GM12878 (cell line): ENCODE measurements at regions not wholly inside any gene's neighbourhood (a gene's known extent, or its start where the extent isn't known, plus 50 kb on each side); places are given as distances from the start of the nearest gene placed in this dataset.

ENCODE experiments used
- CBX3 ChIP-seq: fragments of 200-600 bp; sonication (generic); IDR thresholded peaks from 2 replicates; pipeline ENCODE4 v1.6.1; 2016; ENCODE audit warnings: low read depth, borderline replicate concordance
- GATAD2B ChIP-seq: fragments of 450-650 bp; conservative IDR thresholded peaks from 2 replicates; pipeline ENCODE4 v1.6.1; 2017; ENCODE audit warnings: low read depth, mild to moderate bottlenecking, moderate library complexity
- MEF2B ChIP-seq: fragments of 450-650 bp; IDR thresholded peaks from 2 replicates; pipeline ENCODE4 v1.6.1; 2018; ENCODE audit warnings: mild to moderate bottlenecking, moderate library complexity; ENCODE audit not compliant: partially characterized antibody, poor library complexity, severe bottlenecking
- MYB ChIP-seq: fragments of 150-350 bp; IDR thresholded peaks from 2 replicates; pipeline ENCODE4 v1.6.1; 2014; ENCODE audit warnings: mild to moderate bottlenecking, low read depth, low read length, borderline replicate concordance
- NKRF ChIP-seq: fragments of 450-650 bp; conservative IDR thresholded peaks from 2 replicates; pipeline ENCODE4 v1.6.1; 2017; ENCODE audit warnings: mild to moderate bottlenecking, moderate library complexity
- PBX3 ChIP-seq: IDR thresholded peaks from 2 replicates; pipeline ENCODE4 v1.6.1; 2011; ENCODE audit warnings: mild to moderate bottlenecking, low read depth, low read length, moderate library complexity; ENCODE audit not compliant: insufficient replicate concordance
- POLR2AphosphoS2 ChIP-seq: IDR thresholded peaks from 2 replicates; pipeline ENCODE4 v1.6.1; 2011; ENCODE audit warnings: low read depth, mild to moderate bottlenecking, low read length, improper control_type of control experiment, moderate library complexity
- RELA ChIP-seq: fragments of 450-650 bp; IDR thresholded peaks from 2 replicates; pipeline ENCODE4 v1.8.0; 2014; ENCODE audit warnings: borderline replicate concordance; ENCODE audit not compliant: partially characterized antibody
- RELB ChIP-seq: fragments of 450-650 bp; IDR thresholded peaks from 2 replicates; pipeline ENCODE4 v1.6.1; 2017; ENCODE audit warnings: low read depth, mild to moderate bottlenecking, moderate library complexity
- REST ChIP-seq: IDR thresholded peaks from 2 replicates; pipeline ENCODE4 v1.6.1; 2012; ENCODE audit warnings: mild to moderate bottlenecking, low read depth, low read length
- SREBF1 ChIP-seq: IDR thresholded peaks from 2 replicates; pipeline ENCODE4 v1.6.1; 2012; ENCODE audit warnings: mild to moderate bottlenecking, low read length
- SREBF2 ChIP-seq: IDR thresholded peaks from 2 replicates; pipeline ENCODE4 v1.6.1; 2012; ENCODE audit warnings: mild to moderate bottlenecking, low read length
- STAT1 ChIP-seq: fragments of 450-650 bp; conservative IDR thresholded peaks from 2 replicates; pipeline ENCODE4 v1.6.1; 2014; ENCODE audit warnings: antibody characterized with exemption, mild to moderate bottlenecking
- TF ChIP-seq, protein P1 (sequence below): fragments of 450-650 bp; IDR thresholded peaks from 2 replicates; pipeline ENCODE4 v1.6.1; 2016; ENCODE audit warnings: mild to moderate bottlenecking
- TF ChIP-seq, protein P2 (sequence below): fragments of 450-650 bp; formaldehyde crosslinking; IDR thresholded peaks from 2 replicates; pipeline ENCODE4 v1.4.0; 2022; ENCODE audit warnings: mild to moderate bottlenecking, moderate library complexity

DNA sequence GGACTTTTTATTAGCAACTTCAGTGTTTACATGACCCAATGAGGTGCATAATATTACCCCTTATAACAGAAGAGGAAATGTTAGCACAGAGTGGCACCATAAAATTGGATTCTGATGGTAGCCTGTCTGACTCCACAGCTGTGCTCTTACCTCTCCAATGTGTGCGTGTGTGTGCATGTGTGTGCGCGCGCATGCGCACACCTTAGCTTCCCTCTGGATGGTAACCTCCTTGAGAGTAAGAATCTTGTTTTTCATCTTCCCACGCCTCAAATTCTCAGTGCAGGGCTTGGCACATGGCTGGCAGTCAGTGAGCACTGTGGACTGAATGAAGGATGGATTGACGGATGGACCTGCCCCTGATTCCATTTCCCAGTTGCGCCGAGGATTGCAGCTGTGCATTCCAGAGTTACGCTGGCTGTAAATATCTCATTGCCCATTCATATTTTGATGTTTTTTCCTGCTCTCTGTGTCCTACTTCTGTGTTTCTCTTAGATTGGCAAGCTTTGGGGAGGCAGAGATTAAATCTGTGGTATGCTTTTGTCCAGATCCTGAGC lies 99.2 kb upstream of the WASF3 start (continued):
- TF ChIP-seq NKRF (no peak), REST (no peak), RELA (no peak), SREBF2 (no peak), SREBF1 (no peak), PBX3 (no peak), GATAD2B (no peak), MYB (no peak), RELB (no peak), POLR2AphosphoS2 (no peak), STAT1 (no peak), MEF2B (no peak), CBX3 (no peak)
- TF ChIP-seq, protein P1, sequence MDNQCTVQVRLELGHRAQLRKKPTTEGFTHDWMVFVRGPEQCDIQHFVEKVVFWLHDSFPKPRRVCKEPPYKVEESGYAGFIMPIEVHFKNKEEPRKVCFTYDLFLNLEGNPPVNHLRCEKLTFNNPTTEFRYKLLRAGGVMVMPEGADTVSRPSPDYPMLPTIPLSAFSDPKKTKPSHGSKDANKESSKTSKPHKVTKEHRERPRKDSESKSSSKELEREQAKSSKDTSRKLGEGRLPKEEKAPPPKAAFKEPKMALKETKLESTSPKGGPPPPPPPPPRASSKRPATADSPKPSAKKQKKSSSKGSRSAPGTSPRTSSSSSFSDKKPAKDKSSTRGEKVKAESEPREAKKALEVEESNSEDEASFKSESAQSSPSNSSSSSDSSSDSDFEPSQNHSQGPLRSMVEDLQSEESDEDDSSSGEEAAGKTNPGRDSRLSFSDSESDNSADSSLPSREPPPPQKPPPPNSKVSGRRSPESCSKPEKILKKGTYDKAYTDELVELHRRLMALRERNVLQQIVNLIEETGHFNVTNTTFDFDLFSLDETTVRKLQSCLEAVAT: no peak
- TF ChIP-seq, protein P2, sequence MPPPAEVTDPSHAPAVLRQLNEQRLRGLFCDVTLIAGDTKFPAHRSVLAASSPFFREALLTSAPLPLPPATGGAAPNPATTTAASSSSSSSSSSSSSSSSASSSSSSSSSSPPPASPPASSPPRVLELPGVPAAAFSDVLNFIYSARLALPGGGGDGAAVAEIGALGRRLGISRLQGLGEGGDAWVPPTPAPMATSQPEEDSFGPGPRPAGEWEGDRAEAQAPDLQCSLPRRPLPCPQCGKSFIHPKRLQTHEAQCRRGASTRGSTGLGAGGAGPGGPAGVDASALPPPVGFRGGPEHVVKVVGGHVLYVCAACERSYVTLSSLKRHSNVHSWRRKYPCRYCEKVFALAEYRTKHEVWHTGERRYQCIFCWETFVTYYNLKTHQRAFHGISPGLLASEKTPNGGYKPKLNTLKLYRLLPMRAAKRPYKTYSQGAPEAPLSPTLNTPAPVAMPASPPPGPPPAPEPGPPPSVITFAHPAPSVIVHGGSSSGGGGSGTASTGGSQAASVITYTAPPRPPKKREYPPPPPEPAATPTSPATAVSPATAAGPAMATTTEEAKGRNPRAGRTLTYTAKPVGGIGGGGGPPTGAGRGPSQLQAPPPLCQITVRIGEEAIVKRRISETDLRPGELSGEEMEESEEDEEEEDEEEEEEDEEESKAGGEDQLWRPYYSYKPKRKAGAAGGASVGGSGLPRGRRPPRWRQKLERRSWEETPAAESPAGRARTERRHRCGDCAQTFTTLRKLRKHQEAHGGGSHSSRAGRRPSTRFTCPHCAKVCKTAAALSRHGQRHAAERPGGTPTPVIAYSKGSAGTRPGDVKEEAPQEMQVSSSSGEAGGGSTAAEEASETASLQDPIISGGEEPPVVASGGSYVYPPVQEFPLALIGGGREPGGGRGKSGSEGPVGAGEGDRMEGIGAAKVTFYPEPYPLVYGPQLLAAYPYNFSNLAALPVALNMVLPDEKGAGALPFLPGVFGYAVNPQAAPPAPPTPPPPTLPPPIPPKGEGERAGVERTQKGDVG (CRISPR knock-in tag): no peak
